HepG2 (cell line): ENCODE measurements at regions not wholly inside any gene's neighbourhood (a gene's known extent, or its start where the extent isn't known, plus 50 kb on each side); places are given as distances from the start of the nearest gene placed in this dataset.
A peak's percentile ranks its signal among the peaks of the same experiment; 100 is the strongest.

ENCODE experiments used
- ATAC-seq: fragments of 200-7000 bp; cut with Tn5 transposase; 3 replicates; pipeline ENCODE4 v1.9.1; 2020; ENCODE audit warnings: mild to moderate bottlenecking, moderate library complexity
- BruUV-seq: library from RNA; stranded (reverse); fragments of 400-500 nt; replicated peaks from 2 replicates; lab custom pipeline; 2021; lab: Mats Ljungman, UMichigan
- CTCF ChIA-PET: fragments of 300-600 bp; formaldehyde crosslinking; extraction: SDS; loops from one replicate; lab custom pipeline; 2021; ENCODE audit warnings: low total read pairs, inconsistent platforms, low intra/inter-chr PET ratio; lab: Yijun Ruan, JAX
- POLR2A ChIA-PET: fragments of 350-600 bp; sonication (Branson Sonifier 250); formaldehyde crosslinking; loops from one replicate; lab custom pipeline; 2020; ENCODE audit warnings: antibody characterized with exemption, inconsistent platforms; lab: Yijun Ruan, JAX
- DNase-seq: peaks from one replicate; pipeline ENCODE4 v3.0.0-alpha.2; 2015; ENCODE audit warnings: low spot score
- FAIRE-seq: peaks from 3 replicates; lab custom pipeline; 2011; peaks lifted over from hg19 to GRCh38; lab: Jason Lieb, UNC
- H2AFZ ChIP-seq: one replicate; pipeline ENCODE4 v1.6.1; 2011; ENCODE audit warnings: low read length, inconsistent platforms
- H3K27ac ChIP-seq: fragments of 300-600 bp; 3 replicates; pipeline ENCODE4 v1.8.0; 2011; ENCODE audit warnings: mixed run types, mild to moderate bottlenecking, mixed read lengths, low read length, inconsistent platforms; ENCODE audit not compliant: insufficient read depth; ENCODE audit errors: extremely low read length
- H3K27me3 ChIP-seq, 2 experiments: fragments of 200-600 bp in 1 of 2; 2 replicates in 1 of 2; 3 replicates in 1 of 2; pipeline versions ENCODE4 v1.6.0 to v1.8.0; 2011; ENCODE audit warnings: low read length in 2 of 2, mild to moderate bottlenecking in 2 of 2, moderate library complexity in 2 of 2, inconsistent platforms in 1 of 2; ENCODE audit not compliant: insufficient read depth in 2 of 2, control insufficient read depth in 1 of 2
- H3K36me3 ChIP-seq, 2 experiments: fragments of 200-600 bp in 1 of 2; replicated peaks in 1 of 2; 2 replicates in 1 of 2; 3 replicates in 1 of 2; pipeline versions ENCODE4 v1.5.1 to v1.8.0; 2011; ENCODE audit warnings: low read length in 2 of 2, inconsistent platforms in 1 of 2; ENCODE audit not compliant: insufficient read depth in 2 of 2, control insufficient read depth in 1 of 2
- H3K4me1 ChIP-seq: 2 replicates; pipeline ENCODE4 v1.5.1; 2012; ENCODE audit warnings: low read length, inconsistent platforms; ENCODE audit not compliant: insufficient read depth
- H3K4me2 ChIP-seq: 2 replicates; pipeline ENCODE4 v1.6.0; 2011; ENCODE audit warnings: low read depth, low read length, inconsistent platforms
- H3K4me3 ChIP-seq, 3 experiments: fragments of 200-600 bp in 1 of 3; sonication (generic), shearing (Covaris generic) in 1 of 3; replicated peaks in 1 of 3; 2 replicates each; pipeline ENCODE4 v1.5.1; 2011 to 2016; ENCODE audit warnings: low read length in 3 of 3, inconsistent platforms in 2 of 3, low read depth in 2 of 3, mild to moderate bottlenecking in 2 of 3, control low read depth in 1 of 3, mixed read lengths in 1 of 3; ENCODE audit not compliant: insufficient read depth in 1 of 3
- H3K79me2 ChIP-seq: one replicate; pipeline ENCODE4 v1.6.1; 2011; ENCODE audit warnings: low read length, inconsistent platforms; ENCODE audit not compliant: insufficient read depth
- H3K9ac ChIP-seq: 2 replicates; pipeline ENCODE4 v1.6.0; 2011; ENCODE audit warnings: mild to moderate bottlenecking, low read depth, low read length, inconsistent platforms; ENCODE audit not compliant: insufficient read depth
- H3K9me3 ChIP-seq: 2 replicates; pipeline ENCODE4 v1.5.1; 2012; ENCODE audit warnings: mild to moderate bottlenecking, low read length
- H4K20me1 ChIP-seq: 2 replicates; pipeline ENCODE4 v1.6.0; 2011; ENCODE audit warnings: inconsistent platforms, mild to moderate bottlenecking, low read length, moderate library complexity; ENCODE audit not compliant: insufficient read depth
- CEBPB ChIP-seq: IDR thresholded peaks from 2 replicates; pipeline ENCODE4 v1.6.1; 2011; ENCODE audit warnings: low read depth, low read length, improper control_type of control experiment, borderline replicate concordance
- EHMT2 ChIP-seq: fragments of 200-600 bp; sonication (generic); IDR thresholded peaks from 2 replicates; pipeline ENCODE4 v1.7.0; 2017; ENCODE audit warnings: antibody characterized with exemption, low read depth, low read length, borderline replicate concordance
- HHEX ChIP-seq: IDR thresholded peaks from 2 replicates; pipeline ENCODE4 v1.6.1; 2016; ENCODE audit warnings: control low read depth
- MIER2 ChIP-seq: IDR thresholded peaks from 2 replicates; pipeline ENCODE4 v1.6.1; 2016; ENCODE audit warnings: missing biosample characterization, missing genetic modification reagents
- POLR2AphosphoS2 ChIP-seq: IDR thresholded peaks from 2 replicates; pipeline ENCODE4 v1.6.1; 2011; ENCODE audit warnings: low read depth, low read length, improper control_type of control experiment
- REST ChIP-seq, 2 experiments: IDR thresholded peaks; 2 replicates each; pipeline ENCODE4 v1.6.1; 2011 to 2012; ENCODE audit warnings: low read length in 2 of 2, borderline replicate concordance in 1 of 2, low read depth in 1 of 2, mild to moderate bottlenecking in 1 of 2, moderate library complexity in 1 of 2
- SSRP1 ChIP-seq: IDR thresholded peaks from 2 replicates; pipeline ENCODE4 v1.6.1; 2016; ENCODE audit warnings: control low read depth
- ZFP36L2 ChIP-seq: sonication (generic); formaldehyde crosslinking; IDR thresholded peaks from 2 replicates; pipeline ENCODE4 v1.4.0; 2020; ENCODE audit warnings: missing genetic modification reagents
- WGBS: methylation state at CpG from one replicate; pipeline ENCODE4 v1.1.6; 2017; ENCODE audit warnings: low lambda C conversion rate; 5-methylcytosine and 5-hydroxymethylcytosine counted together
- in situ Hi-C: cut with HindIII; loops from 2 replicates; pipeline ENCODE4 v1.10.0; 2017; ENCODE audit warnings: low pct_unique_long_range_greater_than_20kb; ENCODE audit not compliant: extremely low pct_ligation_motif_present
- intact Hi-C: fragments of 100-400 bp; cut with micrococcal nuclease; formaldehyde crosslinking; loops from one replicate; pipeline ENCODE4 v1.10.0; 2022; ENCODE audit not compliant: unreplicated experiment

- no peak overlapping the region for H3K4me2 ChIP-seq
- no peaks in the 10 kb centered on the region for H3K9me3 ChIP-seq
- TF ChIP-seq EHMT2 (peak; percentile 98), POLR2AphosphoS2 (no peak), MIER2 (CRISPR knock-in tag) (peak; percentile 93), REST (IDR thresholded peaks at IDR 0.05; ENCODE audit: borderline replicate concordance in 1 of 2, low read depth in 1 of 2, low read length in 2 of 2) (peak; percentile 40 to 94), SSRP1 (CRISPR knock-in tag) (no peak), ZFP36L2 (CRISPR knock-in tag) (no peak)
- TF ChIP-seq, all 625 proteins: peak for 3
- no peak for DNase-seq
- H3K79me2 ChIP-seq: no peaks in the 10 kb centered on the region
- in situ Hi-C loops: no loop called here
- no peaks in the 10 kb centered on the region for H4K20me1 ChIP-seq
- H3K4me3 ChIP-seq: no peak overlapping the region
- H3K4me1 ChIP-seq: no peaks in the 10 kb centered on the region
- no peak overlapping the region for H2AFZ ChIP-seq
- no peaks in the 10 kb centered on the region for H3K36me3 ChIP-seq
- no peak overlapping the region for H3K9ac ChIP-seq
- CTCF ChIA-PET: no interaction called here
- no peak overlapping the region for H3K27ac ChIP-seq
- POLR2A ChIA-PET: no interaction called here
- intact Hi-C loops: no loop called here
- no peak for ATAC-seq
- FAIRE-seq: no peak
- 3% methylated on average over 2 of the region's 2 CpGs for WGBS
- no TSS peak for BruUV-seq
- no peaks in the 10 kb centered on the region for H3K27me3 ChIP-seq
Observed at GRCh38 chr16:16797239-16797638, 418.3 kb downstream of the NPIPA7 start.

GRCh38 chr16:16798504-16798903, 419.6 kb downstream of the NPIPA7 start:
- Histone ChIP-seq H3K4me1 (no peaks in the 10 kb centered on the region), H3K79me2 (no peaks in the 10 kb centered on the region), H2AFZ (no peak overlapping the region), H3K9ac (no peak overlapping the region), H3K36me3 (no peaks in the 10 kb centered on the region), H3K27me3 (no peaks in the 10 kb centered on the region), H3K27ac (no peak overlapping the region), H3K4me2 (no peak overlapping the region), H3K4me3 (no peak overlapping the region), H3K9me3 (no peaks in the 10 kb centered on the region), H4K20me1 (no peaks in the 10 kb centered on the region)
- intact Hi-C loops: no loop called here
- BruUV-seq: no TSS peak
- peak; percentile 46; the same call in 1 of the 2 replicates for TF ChIP-seq CEBPB
- no peak for TF ChIP-seq HHEX (CRISPR knock-in tag)
- in situ Hi-C loops: no loop called here
- ATAC-seq (no peak), DNase-seq (no peak), FAIRE-seq (no peak)
- ChIA-PET CTCF (no interaction called here), POLR2A (no interaction called here)
